Osteoblast (primary cell): ENCODE measurements at regions not wholly inside any gene's neighbourhood (a gene's known extent, or its start where the extent isn't known, plus 50 kb on each side); places are given as distances from the start of the nearest gene placed in this dataset.

Source experiments
- DNase-seq: peaks from one replicate; pipeline ENCODE4 v3.0.0; 2011; ENCODE audit warnings: low spot score, mixed read lengths; ENCODE audit not compliant: insufficient read length; ENCODE audit errors: missing footprints
- H2AFZ ChIP-seq: 2 replicates; pipeline ENCODE4 v1.6.0; 2011; ENCODE audit warnings: mild to moderate bottlenecking, low read length
- H3K27ac ChIP-seq: 2 replicates; pipeline ENCODE4 v1.5.1; 2011; ENCODE audit warnings: mild to moderate bottlenecking, low read depth, low read length, moderate library complexity
- H3K27me3 ChIP-seq: 2 replicates; pipeline ENCODE4 v1.6.0; 2012; ENCODE audit warnings: mild to moderate bottlenecking, control low read depth, inconsistent platforms, low read length, moderate library complexity; ENCODE audit not compliant: insufficient read depth
- H3K36me3 ChIP-seq: 2 replicates; pipeline ENCODE4 v1.5.1; 2011; ENCODE audit warnings: mild to moderate bottlenecking, low read length, control low read depth, moderate library complexity; ENCODE audit not compliant: insufficient read depth
- H3K4me1 ChIP-seq: 2 replicates; pipeline ENCODE4 v1.5.1; 2011; ENCODE audit warnings: mild to moderate bottlenecking, low read length, control low read depth, moderate library complexity; ENCODE audit not compliant: insufficient read depth
- H3K4me2 ChIP-seq: 2 replicates; pipeline ENCODE4 v1.6.0; 2011; ENCODE audit warnings: mild to moderate bottlenecking, low read length; ENCODE audit not compliant: insufficient read depth
- H3K4me3 ChIP-seq: fragments of 200-600 bp; sonication (generic); 3 replicates; pipeline ENCODE4 v1.5.1; 2012; ENCODE audit warnings: mild to moderate bottlenecking, low read length, inconsistent platforms; ENCODE audit not compliant: insufficient read depth
- H3K79me2 ChIP-seq: 2 replicates; pipeline ENCODE4 v1.6.0; 2012; ENCODE audit warnings: mild to moderate bottlenecking, low read length, control low read depth, inconsistent platforms; ENCODE audit not compliant: insufficient read depth
- H3K9me3 ChIP-seq: 2 replicates; pipeline ENCODE4 v1.5.1; 2011; ENCODE audit warnings: low read depth, low read length, control low read depth
- H4K20me1 ChIP-seq: 2 replicates; pipeline ENCODE4 v1.6.0; 2012; ENCODE audit warnings: mild to moderate bottlenecking, low read length, control low read depth; ENCODE audit not compliant: insufficient read depth
- CTCF ChIP-seq: IDR thresholded peaks from 2 replicates; pipeline ENCODE4 v1.5.1; 2011; ENCODE audit warnings: mild to moderate bottlenecking, low read depth, low read length, moderate library complexity; ENCODE audit errors: extremely low read depth

DNA sequence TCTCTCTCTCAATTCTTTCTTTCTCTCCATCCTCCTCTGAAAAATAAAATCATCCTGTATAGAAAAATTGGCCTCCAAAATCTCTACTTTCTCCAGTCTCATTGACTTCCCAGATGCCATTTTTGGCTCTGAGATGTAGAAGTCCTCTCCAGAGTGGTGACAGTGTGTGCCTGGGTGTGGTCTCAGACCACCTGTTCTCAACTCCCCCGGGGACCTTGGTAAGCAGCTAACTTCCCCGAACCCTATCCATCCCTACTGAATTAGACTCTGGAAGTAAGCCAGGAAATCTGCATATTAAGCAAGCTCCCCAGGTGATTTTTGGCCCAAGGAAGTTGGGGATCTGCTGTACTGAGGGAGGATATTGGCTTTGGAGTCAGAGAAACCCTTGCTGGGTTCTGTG, 120.5 kb downstream of the WDR11 start:
- DNase-seq = no peak
- no peaks in the 10 kb centered on the region for H3K36me3 ChIP-seq
- H3K79me2 ChIP-seq = no peaks in the 10 kb centered on the region

GRCh38 chr10:120972259-120972658, 121.1 kb downstream of the WDR11 start:
- TF ChIP-seq CTCF = no peak
- Histone ChIP-seq H3K36me3 (no peaks in the 10 kb centered on the region), H3K27ac (no peak overlapping the region), H3K79me2 (no peaks in the 10 kb centered on the region), H3K4me2 (no peak overlapping the region), H3K27me3 (no peaks in the 10 kb centered on the region), H3K4me1 (no peaks in the 10 kb centered on the region), H3K4me3 (no peak overlapping the region), H4K20me1 (no peaks in the 10 kb centered on the region), H2AFZ (no peak overlapping the region), H3K9me3 (no peaks in the 10 kb centered on the region)
- DNase-seq = no peak

More for the DNA sequence above, 120.5 kb downstream of the WDR11 start:
- TF ChIP-seq CTCF = no peak
- Histone ChIP-seq H4K20me1 (no peaks in the 10 kb centered on the region), H3K27me3 (no peaks in the 10 kb centered on the region), H3K27ac (no peak overlapping the region), H3K9me3 (no peaks in the 10 kb centered on the region), H3K4me1 (no peaks in the 10 kb centered on the region), H3K4me3 (no peak overlapping the region), H3K4me2 (no peak overlapping the region), H2AFZ (no peak overlapping the region)

GRCh38 chr10:120975072-120975867, 124.1 kb downstream of the WDR11 start:
- Histone ChIP-seq H3K27me3 (peaks cover 9% of the 10 kb centered on the region), H2AFZ (no peak overlapping the region), H3K79me2 (no peaks in the 10 kb centered on the region), H3K4me3 (no peak overlapping the region), H3K36me3 (no peaks in the 10 kb centered on the region), H4K20me1 (no peaks in the 10 kb centered on the region), H3K4me2 (no peak overlapping the region), H3K27ac (no peak overlapping the region), H3K4me1 (no peaks in the 10 kb centered on the region), H3K9me3 (no peaks in the 10 kb centered on the region)
- no peak for DNase-seq
- no peak for TF ChIP-seq CTCF

DNA sequence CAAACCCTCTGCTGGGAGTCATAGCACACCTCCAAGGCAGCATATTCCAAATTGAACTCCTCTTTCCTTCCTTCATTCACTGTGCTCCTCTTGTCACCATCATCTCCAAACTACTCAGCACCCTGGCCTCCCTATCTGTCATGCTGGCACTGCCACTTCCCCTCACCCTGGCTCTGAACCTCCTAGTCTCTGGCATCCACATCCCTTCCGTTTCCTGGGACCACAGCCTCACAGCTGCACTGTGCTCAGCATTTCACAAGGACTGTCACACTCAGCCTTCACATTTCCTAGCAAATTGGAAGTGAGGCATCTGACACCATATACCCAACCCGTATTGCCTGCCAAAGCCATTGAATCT, 124.7 kb downstream of the WDR11 start:
- H3K9me3 ChIP-seq = no peaks in the 10 kb centered on the region
- H3K27me3 ChIP-seq = peaks cover 9% of the 10 kb centered on the region
- no peak overlapping the region for H3K4me2 ChIP-seq
- no peak overlapping the region for H2AFZ ChIP-seq
- H3K4me3 ChIP-seq = no peak overlapping the region
- H3K79me2 ChIP-seq = no peaks in the 10 kb centered on the region
- H3K27ac ChIP-seq = no peak overlapping the region
- no peak for DNase-seq
- no peaks in the 10 kb centered on the region for H3K4me1 ChIP-seq
- H3K36me3 ChIP-seq = no peaks in the 10 kb centered on the region
- TF ChIP-seq CTCF = no peak
- no peaks in the 10 kb centered on the region for H4K20me1 ChIP-seq
